GM18498 (cell line): ENCODE measurements at regions not wholly inside any gene's neighbourhood (a gene's known extent, or its start where the extent isn't known, plus 50 kb on each side); places are given as distances from the start of the nearest gene placed in this dataset.

Experiments used
- ATAC-seq: cut with Tn5 transposase; IDR thresholded peaks from one replicate; pipeline ENCODE4 v1.9.1; 2021; ENCODE audit warnings: mild to moderate bottlenecking, moderate library complexity; ENCODE audit not compliant: unreplicated experiment

- ATAC-seq = no peak
These were observed 650.8 kb downstream of the MCTP2 start for GRCh38 chr15:94882071-94882712.

GRCh38 chr15:94887391-94887790, 656.0 kb downstream of the MCTP2 start:
- ATAC-seq = no peak

GRCh38 chr15:94889153-94889552, 657.8 kb downstream of the MCTP2 start:
- no peak for ATAC-seq

- ATAC-seq = no peak
These were observed 661.7 kb downstream of the MCTP2 start for GRCh38 chr15:94893091-94893490.

- no peak for ATAC-seq
These were observed 662.7 kb downstream of the MCTP2 start for GRCh38 chr15:94894056-94894455.

- ATAC-seq = no peak
These were observed 678.1 kb downstream of the MCTP2 start for GRCh38 chr15:94909510-94909909.

GRCh38 chr15:94910166-94910565, 678.8 kb downstream of the MCTP2 start:
- no peak for ATAC-seq

- no peak for ATAC-seq
These were observed 681.4 kb downstream of the MCTP2 start for GRCh38 chr15:94912760-94913159.

GRCh38 chr15:94917068-94917467, 685.7 kb downstream of the MCTP2 start:
- ATAC-seq = no peak

GRCh38 chr15:94921936-94922335, 690.6 kb downstream of the MCTP2 start:
- ATAC-seq = no peak

- ATAC-seq = no peak
These were observed 692.7 kb downstream of the MCTP2 start for GRCh38 chr15:94924057-94924456.

- no peak for ATAC-seq
These were observed 693.7 kb downstream of the MCTP2 start for GRCh38 chr15:94924971-94925598.

- ATAC-seq = no peak
These were observed 694.3 kb downstream of the MCTP2 start for GRCh38 chr15:94925680-94926079.

- no peak for ATAC-seq
These were observed 695.6 kb downstream of the MCTP2 start for GRCh38 chr15:94927003-94927402.

GRCh38 chr15:94929282-94929681, 697.9 kb downstream of the MCTP2 start:
- no peak for ATAC-seq

- ATAC-seq = no peak
These were observed 699.1 kb downstream of the MCTP2 start for GRCh38 chr15:94930441-94930840.

GRCh38 chr15:94930960-94931359, 699.6 kb downstream of the MCTP2 start:
- no peak for ATAC-seq

- ATAC-seq = no peak
These were observed 703.1 kb downstream of the MCTP2 start for GRCh38 chr15:94934440-94934839.

- no peak for ATAC-seq
These were observed 705.9 kb downstream of the MCTP2 start for GRCh38 chr15:94937242-94937641.

- no peak for ATAC-seq
These were observed 712.5 kb downstream of the MCTP2 start for GRCh38 chr15:94943888-94944287.

- no peak for ATAC-seq
These were observed 720.2 kb downstream of the MCTP2 start for GRCh38 chr15:94951538-94951937.

GRCh38 chr15:94963953-94964352, 732.6 kb downstream of the MCTP2 start:
- ATAC-seq = no peak

GRCh38 chr15:94965593-94965992, 734.2 kb downstream of the MCTP2 start:
- ATAC-seq = no peak
